CD1c-positive myeloid dendritic cell (primary cell): ENCODE measurements at regions not wholly inside any gene's neighbourhood (a gene's known extent, or its start where the extent isn't known, plus 50 kb on each side); places are given as distances from the start of the nearest gene placed in this dataset.
"Not testable (repeated sequence)": the region's sequence is repeated elsewhere in the genome, so short reads cannot be mapped to it uniquely, and the experiment has no call there.

Experiments
- DNase-seq: peaks from one replicate; pipeline ENCODE4 v3.0.0-alpha.2; 2016; ENCODE audit errors: extremely low spot score

- no peak for DNase-seq
Measured at GRCh38 chr2:134019871-134020270, 234.0 kb upstream of the MGAT5 start.

GRCh38 chr2:134020608-134021007 lies 233.3 kb upstream of the MGAT5 start:
- DNase-seq = peak; percentile 10

- peak; percentile 2 for DNase-seq
Measured at GRCh38 chr2:134021830-134022524, 231.9 kb upstream of the MGAT5 start.

- no peak for DNase-seq
Measured at GRCh38 chr2:134023854-134024253, 230.0 kb upstream of the MGAT5 start.

- no peak for DNase-seq
Measured at GRCh38 chr2:134027980-134028379, 225.9 kb upstream of the MGAT5 start.

- no peak for DNase-seq
Measured at GRCh38 chr2:134029418-134029817, 224.5 kb upstream of the MGAT5 start.

GRCh38 chr2:134031539-134031938 lies 222.3 kb upstream of the MGAT5 start:
- no peak for DNase-seq

GRCh38 chr2:134035605-134036370 lies 218.1 kb upstream of the MGAT5 start:
- DNase-seq = no peak

GRCh38 chr2:134039912-134040581 lies 213.8 kb upstream of the MGAT5 start:
- no peak for DNase-seq

- DNase-seq = not testable (repeated sequence)
Measured at GRCh38 chr2:134040626-134041172, 213.2 kb upstream of the MGAT5 start.

- peak; percentile 8 for DNase-seq
Measured at GRCh38 chr2:134041877-134042276, 212.0 kb upstream of the MGAT5 start.

GRCh38 chr2:134043028-134043427 lies 210.8 kb upstream of the MGAT5 start:
- DNase-seq = not testable (repeated sequence)

GRCh38 chr2:134052173-134052572 lies 201.7 kb upstream of the MGAT5 start:
- DNase-seq = peak; percentile 1

GRCh38 chr2:134056173-134056572 lies 197.7 kb upstream of the MGAT5 start:
- no peak for DNase-seq

GRCh38 chr2:134061066-134061465 lies 192.8 kb upstream of the MGAT5 start:
- not testable (repeated sequence) for DNase-seq

GRCh38 chr2:134062235-134062634 lies 191.6 kb upstream of the MGAT5 start:
- not testable (repeated sequence) for DNase-seq

GRCh38 chr2:134063916-134064315 lies 190.0 kb upstream of the MGAT5 start:
- not testable (repeated sequence) for DNase-seq

- DNase-seq = no peak
Measured at GRCh38 chr2:134070281-134070741, 183.6 kb upstream of the MGAT5 start.

- no peak for DNase-seq
Measured at GRCh38 chr2:134072341-134072740, 181.5 kb upstream of the MGAT5 start.

GRCh38 chr2:134073023-134073422 lies 180.8 kb upstream of the MGAT5 start:
- DNase-seq = no peak

GRCh38 chr2:134074619-134075018 lies 179.3 kb upstream of the MGAT5 start:
- no peak for DNase-seq

- DNase-seq = no peak
Measured at GRCh38 chr2:134075204-134075603, 178.7 kb upstream of the MGAT5 start.
